HG03135 (cell line): ENCODE measurements at regions not wholly inside any gene's neighbourhood (a gene's known extent, or its start where the extent isn't known, plus 50 kb on each side); places are given as distances from the start of the nearest gene placed in this dataset.

ENCODE experiments used
- ATAC-seq: cut with Tn5 transposase; IDR thresholded peaks from one replicate; pipeline ENCODE4 v1.9.1; 2021; ENCODE audit warnings: mild to moderate bottlenecking, moderate library complexity; ENCODE audit not compliant: unreplicated experiment

DNA sequence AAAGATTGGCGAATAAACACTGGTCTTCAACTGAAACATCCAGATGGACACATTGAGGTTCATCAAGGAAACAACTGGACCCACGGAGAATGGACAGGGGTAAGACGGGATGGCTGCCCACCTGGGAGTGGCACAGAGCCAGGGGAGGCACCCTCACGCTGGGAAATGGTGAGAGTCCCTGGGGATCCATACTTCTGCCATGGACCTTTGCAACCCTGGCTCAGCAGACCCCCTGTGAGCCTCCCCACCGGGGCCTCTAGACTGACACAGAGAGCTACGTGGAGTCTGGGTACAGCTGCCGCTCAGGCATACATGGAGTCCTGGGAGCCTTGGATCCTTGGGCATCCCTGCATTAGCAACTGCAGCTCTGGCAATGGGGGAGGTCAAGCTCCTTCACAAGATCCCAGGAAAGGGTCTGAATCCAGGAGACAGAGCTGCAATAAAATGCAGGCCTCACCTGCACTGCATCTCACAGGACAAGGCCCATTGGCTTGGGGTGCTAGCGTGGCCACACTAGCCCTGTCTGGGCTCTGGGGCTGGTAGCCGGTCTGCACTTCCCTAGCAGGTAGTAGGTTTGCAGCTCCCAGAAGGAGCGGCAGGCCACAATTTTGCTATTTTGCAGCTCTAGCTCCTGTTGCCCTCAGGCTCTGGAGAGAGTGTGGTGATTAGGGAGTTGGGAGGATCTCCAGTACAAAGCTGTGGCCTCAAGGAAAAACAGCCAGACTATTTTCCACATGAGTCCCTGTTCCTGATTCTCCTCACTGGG is 496.4 kb upstream of the LRRC4C start:
- no peak for ATAC-seq

DNA sequence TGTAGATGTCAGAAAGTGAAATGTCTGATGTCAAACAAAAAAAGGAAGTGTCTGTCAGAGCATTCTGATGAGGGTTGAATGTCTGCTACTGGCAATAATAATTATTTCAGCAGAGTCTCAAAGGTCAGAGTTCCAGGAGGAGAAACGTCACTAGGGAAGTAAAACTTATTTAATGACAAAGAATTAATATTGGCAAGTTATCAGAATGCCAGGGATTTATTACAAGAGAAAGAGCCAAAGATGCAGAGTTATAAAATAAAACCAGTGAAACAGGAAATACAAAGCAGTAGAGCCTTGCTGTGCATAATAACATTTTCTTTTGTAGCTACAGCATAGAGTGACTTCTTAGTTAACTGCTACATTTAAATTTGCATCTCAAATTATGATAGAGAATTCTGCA is 504.0 kb upstream of the LRRC4C start:
- ATAC-seq: no peak

DNA sequence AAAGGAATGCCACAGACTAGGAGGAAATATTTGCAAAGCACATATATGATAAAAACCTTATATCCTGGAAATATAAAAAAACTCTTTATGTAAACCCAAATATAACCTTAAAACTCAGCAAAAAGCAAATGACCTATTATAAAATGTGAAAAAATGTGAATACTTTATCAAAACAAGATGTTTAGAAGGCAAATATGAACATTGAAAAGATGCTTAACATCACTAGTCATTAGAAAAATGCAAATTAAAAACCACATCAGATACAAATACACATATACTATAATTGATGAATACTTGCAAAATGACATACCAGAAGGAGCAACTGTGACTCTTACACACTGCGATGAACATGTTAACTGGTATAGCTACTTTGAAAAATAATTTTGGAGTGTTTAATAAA is 511.2 kb upstream of the LRRC4C start:
- ATAC-seq: no peak

DNA sequence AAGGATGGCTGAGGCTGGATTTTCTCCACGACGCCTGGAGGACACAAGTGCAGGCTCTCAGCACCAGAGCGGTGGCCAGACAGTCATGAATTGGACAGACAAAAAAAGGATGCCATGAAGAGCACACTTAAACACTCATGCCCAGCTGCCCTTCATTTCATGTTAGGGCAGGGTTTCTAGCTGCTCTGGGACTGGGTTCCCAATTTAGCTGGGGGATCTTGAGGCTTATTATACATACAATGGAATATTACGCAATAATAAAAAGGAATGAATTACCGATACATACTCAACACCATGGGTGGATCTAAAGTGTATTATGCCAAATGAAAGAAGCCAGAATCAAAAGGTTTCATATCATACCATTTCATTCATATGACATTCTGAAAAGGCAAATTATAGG is 512.1 kb upstream of the LRRC4C start:
- ATAC-seq: no peak

DNA sequence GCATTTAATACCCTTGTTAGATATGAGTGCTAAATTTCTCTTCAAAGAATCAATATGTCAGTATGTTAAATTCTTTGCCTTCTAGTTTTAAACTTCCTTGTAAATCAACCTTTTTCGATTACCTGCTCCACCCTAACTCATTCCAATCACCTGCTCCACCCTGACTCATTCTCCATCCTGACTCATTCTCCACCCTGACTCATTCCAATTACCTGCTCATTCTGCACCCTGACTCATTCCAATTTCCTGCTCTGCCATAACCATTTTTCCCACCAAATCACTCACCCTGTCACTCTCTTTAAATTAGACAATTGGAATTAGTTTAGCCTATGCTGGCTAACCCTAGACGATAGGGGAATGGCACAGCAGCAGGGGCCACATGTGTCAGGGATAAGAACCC is 519.5 kb upstream of the LRRC4C start:
- no peak for ATAC-seq

DNA sequence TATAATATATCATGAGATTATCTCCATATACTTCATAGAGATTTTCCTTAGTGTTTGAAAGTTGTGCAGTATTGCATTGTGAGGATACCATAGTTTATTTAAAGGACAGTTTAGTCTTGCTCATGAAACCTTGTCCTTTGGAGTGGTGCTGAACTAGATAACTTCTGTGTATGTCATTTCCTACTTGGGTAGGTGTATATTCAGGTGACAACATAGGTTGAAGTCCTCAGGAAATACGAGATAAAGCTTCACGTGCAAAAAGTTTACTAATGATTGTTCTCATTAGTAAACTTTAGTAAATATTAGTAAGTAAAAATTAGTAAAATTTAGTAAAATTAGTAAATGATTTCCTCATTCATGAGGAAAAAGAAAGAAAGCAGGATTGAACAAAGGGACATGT is 521.3 kb upstream of the LRRC4C start:
- ATAC-seq: no peak

DNA sequence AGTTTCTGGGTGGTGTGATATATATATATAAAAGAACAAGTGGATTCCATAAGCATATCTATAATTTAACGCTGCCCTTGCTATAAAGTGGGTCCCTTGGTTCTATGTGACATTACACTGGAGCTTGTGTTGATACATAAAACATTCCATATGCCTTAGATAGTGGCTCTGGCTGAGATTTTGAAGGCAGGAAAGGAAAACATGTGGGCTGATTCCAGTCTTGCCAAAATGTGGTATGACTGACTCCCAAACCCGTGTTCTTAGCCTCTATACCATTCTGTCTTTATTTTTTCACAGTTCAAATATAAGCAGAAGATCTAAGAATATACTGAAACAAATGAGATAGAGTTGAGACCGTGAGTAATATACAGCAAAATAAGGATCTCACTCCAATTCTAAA is 522.8 kb upstream of the LRRC4C start:
- no peak for ATAC-seq

DNA sequence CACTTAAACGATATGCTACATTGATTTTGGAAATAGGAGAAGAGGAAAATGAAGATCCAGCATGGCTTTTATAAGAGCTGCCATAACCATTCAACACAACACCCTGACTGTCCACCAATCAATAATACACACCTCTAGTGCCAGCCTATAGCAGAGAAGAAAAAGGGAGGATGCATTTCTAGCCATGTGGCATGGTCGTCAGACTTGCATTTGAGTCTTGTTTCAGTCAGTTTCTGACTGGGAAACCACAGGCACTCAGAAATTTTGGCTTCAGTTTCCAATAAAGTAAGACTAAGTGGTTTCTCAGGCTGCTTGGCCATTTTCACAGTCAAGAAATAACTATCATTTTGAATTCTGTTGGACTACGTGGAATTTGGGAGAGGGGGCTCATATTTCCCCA is 523.5 kb upstream of the LRRC4C start:
- ATAC-seq: no peak

DNA sequence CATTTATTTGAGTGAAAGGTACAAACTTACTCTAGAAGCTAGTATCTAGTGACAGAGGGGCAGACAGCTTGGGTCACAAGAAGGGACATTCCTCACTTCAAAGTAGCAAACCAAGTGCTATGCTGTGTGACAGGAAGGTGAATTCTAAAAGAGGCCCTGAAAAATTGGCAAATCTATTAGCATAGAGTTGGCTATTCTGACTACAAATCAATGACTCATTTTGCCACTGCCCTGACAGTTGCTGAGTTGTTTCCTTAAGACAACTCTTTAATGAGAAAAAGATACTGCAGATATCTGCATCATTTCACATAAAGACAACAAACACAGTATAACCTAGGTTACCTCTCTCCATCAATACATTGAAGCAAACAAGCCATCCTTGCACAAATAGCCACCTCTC is 524.0 kb upstream of the LRRC4C start:
- ATAC-seq: no peak

DNA sequence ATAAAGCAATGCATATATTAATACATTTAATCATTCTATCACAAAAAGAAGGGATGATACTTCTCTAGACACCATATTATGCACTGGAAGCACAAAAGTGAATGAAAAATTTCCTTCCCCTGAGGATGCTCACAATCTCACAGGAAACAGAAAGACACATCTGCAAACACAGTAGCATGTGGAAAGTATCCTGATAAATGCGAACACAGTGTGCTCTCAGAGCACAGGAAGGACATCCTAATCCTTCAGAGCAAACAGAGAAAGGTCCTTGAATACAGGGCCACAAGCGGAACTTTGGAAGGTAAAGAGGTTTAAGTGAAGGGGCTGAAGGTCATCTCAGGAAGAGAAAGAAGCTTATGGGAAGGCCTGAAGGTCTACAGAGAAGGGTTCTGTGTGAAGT is 524.6 kb upstream of the LRRC4C start:
- ATAC-seq: no peak

DNA sequence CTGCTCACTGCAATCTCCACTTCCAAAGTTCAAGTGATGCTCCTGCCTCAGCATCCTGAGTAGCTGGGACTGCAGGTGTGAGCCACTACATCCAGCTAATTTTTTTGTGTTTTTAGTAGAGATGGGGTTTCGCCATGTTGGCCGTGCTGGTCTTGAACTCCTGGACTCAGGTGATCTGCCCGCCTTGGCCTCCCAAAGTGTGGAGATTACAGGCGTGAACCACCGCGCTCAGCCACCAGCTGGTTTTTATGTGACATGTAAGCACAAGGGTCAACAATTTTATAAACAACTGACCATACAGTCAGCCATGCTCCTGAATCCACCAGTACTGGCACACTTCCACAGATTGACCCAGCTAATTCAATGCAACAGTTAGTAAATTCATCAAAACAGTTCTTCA is 526.3 kb upstream of the LRRC4C start:
- no peak for ATAC-seq

DNA sequence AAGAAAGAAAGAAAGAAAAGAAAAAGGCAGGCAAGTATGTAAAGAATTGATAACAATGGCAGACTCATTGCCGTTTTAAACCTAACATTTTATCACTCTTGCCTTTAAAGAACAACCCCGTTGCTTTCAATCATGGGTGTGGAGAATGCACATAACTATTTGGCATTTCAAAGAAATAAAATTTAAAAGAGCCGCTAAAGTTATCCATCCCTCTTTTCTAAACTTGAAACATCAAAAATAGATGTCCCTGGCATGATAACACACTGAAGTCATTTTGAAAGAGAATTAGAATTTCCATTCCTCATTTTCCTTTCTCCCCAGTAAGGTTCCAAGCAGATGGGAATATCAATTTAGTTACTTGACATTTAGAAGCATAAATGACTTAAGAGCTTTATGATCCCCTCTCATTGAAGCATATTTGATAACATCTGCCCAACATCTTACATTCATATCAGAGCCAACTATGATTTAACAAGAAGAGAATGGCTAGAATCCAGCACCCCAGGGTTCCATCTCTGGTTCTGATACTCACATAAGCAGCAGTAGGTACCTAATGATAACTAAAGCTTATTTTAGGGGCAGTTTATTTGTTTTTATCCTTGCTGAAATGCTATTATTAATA is 529.6 kb upstream of the LRRC4C start:
- ATAC-seq: no peak

DNA sequence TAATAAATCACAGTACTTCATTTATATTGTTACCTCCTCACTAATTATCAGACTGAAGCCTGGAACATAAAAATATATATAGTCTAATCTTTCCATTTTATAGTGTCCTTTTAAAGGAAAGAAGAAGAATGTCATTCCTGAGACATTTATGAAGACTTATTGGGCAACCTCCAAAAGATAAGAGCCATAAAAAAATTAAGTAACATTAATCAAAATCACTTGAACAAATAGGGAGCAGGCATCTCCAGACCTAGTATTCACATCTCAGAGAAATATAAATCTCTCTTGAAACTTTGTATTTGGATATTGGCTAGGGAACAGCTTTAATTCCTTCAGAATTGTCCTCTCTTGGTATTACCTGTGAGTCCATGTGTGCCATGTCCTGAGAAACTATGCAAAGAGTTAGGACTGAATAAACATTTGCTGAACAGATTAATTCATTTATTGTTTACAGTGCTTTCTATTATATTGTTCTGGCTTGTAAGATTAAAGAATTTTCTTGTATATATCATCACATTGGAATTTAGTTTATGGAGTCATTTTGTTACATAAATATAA is 530.5 kb upstream of the LRRC4C start:
- no peak for ATAC-seq

DNA sequence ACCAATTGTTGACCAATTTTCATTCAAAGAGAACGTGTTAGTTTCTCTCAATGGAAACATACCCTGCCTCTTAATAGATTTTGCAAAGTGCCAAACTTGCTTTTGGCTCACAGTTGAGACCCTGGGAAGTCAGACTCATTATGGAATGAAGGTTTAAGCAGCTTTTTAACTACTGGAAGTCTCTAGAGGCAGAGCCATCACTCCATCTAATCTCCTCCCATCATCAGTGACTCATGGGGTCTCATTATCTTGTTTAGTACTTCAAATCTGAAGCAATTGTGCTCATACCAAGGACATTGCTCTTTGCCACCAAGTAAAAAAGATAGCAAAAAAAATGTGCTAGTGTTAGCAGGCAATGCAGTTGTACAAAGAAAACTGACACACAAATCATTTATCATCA is 537.1 kb upstream of the LRRC4C start:
- no peak for ATAC-seq

DNA sequence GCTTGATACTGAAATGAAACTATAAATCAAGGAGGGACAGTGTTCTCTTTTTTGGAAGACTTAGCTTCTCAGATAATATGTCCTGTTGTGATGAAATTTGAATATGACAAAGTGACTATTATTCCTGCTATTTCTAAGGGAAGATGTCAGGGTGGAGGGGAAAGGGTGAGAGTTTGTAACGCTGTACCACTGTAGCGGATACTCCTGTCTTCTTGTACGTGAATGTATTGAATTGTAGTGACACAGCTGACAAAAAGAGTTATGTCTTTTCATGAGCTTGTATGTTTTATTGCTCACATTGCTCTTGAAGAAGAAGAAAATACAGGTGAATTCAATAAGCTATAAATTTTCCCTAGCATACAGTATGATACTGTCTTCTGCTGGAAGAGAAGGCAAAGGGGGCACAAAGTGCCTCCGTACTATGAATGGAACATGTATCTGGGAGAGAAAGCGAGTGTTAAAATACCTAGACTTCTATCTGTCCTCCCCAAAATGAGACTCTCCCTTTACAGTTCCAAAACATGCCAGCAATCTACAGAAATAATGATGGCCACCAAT is 538.5 kb upstream of the LRRC4C start:
- ATAC-seq: no peak

DNA sequence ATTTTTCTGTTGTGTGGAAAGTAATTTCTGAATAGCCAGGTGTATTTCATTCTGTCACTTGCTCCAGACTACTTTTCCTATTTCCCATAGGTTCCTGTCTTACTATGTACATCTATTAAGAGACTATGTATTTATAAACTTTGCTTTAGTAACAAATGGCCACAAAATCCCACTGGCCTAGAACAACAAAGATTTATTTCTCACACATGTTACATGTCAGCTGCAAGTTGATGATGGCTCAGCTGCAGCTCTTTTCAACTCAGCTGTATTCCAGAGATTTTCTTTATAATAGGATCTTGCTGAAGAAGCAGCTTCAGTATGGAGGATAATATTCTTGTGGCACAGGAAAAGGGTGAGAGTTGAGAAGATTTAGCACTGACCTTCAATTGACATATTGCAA is 539.6 kb upstream of the LRRC4C start:
- no peak for ATAC-seq

DNA sequence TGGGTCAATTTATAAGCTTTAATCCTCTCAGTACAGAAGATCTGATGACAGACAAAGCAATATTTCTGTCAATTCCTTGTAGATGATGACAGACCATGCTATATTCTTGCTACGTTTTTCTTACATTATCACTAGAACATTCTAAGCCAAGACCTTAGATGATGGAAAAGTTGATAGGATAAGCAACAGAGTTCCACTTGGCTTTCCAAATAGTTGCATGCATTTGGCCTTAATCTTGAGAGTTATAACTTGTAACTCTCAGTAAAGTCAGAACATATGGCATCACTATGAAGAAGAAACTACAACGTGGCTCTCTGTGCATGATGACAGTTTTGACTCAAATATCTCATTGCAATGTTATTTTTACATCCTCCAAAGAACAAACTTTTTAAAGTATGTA is 544.3 kb upstream of the LRRC4C start:
- ATAC-seq: no peak

DNA sequence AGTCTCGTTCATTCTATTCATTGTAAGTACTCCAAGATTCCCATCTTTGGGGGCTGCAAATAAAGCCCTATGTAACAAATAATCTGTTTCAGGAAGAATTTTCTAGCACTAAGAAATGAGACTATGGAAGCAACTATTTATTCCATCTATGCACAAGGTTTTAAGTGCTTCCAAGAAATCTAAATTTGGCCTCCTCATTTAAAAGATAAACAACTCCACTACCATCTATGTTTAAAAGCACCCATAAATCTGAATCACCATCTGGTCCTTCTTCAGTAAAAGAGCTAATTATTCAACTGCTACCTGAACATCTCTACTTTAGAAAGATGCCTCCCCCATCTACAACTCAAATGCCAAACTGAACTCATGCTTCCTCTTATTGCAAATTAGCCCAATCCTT is 547.3 kb upstream of the LRRC4C start:
- ATAC-seq: no peak

DNA sequence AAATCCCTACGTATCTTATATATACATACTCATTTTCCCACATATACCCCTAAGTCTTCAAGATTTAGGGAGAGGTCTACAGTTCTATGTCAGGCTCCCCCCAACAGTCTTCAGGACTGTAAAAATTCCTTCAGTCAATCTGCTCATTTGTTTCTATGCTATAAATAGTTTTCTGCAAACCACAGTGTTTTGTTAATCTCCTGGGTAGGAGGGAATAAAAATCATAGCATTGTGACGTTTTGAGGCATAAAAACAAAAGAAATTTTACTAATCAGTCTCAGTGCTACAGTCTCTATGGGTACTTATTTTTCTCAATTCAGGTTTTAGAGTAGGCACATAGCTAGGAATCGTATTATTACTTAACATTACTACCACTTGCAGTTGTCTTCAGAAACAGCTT is 552.8 kb upstream of the LRRC4C start:
- no peak for ATAC-seq

DNA sequence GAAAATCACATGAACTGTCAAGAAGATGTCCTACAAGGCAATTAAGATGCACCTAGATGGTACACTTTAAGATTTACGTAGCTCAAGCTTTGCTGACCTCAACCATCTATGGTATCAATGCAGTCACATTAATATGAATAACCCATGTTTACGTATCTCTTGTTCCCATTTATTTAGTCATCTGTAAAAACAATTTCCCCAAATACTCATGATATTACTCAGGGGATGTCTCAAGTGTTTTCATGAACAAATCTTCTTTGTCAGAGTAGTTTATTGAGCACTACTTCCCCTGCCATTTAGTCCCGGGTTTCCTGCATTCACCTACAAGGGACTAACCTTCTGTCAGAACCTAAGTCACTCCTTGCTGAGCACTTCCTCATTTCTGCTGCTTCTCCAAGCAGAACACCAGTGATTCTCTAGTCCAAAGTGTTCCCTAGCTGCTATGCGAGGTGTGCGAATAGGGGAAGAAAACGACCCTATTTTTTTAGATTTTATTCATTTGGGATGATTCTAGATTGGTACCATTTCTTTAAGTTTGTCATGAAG is 554.3 kb upstream of the LRRC4C start:
- ATAC-seq: no peak

DNA sequence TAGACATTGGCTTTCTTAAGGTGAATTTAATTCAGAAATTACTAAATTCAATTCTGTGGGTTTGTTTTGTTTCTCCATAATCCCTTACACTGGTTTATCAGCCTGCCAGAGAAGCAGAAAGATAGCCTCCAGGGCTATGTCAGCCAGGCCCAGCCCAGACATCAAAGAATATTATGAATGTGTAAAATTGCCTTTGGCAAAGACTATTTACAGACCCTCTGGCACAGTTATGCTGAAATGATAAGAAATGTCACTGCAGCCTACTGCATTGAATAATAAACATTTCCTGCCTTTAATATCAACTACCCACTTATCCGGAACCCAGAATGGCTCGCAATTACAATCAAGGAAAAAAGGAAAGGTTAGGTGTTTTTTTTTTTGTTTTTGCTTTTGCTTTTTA is 562.5 kb upstream of the LRRC4C start:
- ATAC-seq: no peak

DNA sequence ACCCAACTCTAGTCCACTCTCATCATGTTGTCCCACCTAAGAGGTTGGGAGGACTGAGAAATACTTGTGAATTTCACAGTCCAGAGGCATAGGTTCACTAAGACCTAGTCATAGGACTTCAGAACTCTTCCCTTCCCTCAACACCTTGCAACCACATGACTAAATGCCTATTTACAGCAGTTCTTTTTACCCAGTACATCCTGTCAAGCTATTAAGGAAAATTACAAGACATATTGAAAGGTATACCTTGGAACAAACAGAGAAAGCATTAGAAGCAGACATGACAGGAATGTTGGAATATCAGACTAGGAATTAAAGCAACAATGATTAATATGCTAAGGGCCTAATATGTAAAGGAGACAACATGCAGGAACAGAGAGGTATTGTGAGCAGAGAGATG is 563.8 kb upstream of the LRRC4C start:
- ATAC-seq: no peak
